Muscle layer of colon (tissue), 2 donors: ENCODE measurements at regions not wholly inside any gene's neighbourhood (a gene's known extent, or its start where the extent isn't known, plus 50 kb on each side); places are given as distances from the start of the nearest gene placed in this dataset.

Source experiments
- H3K27ac ChIP-seq: one replicate; pipeline ENCODE4 v1.7.0; 2013; ENCODE audit warnings: low read depth, mild to moderate bottlenecking, low read length, moderate library complexity
- H3K27me3 ChIP-seq, 2 donors: one replicate each; pipeline ENCODE4 v1.7.0; 2013; ENCODE audit warnings: low read length in 2 of 2, mild to moderate bottlenecking in 2 of 2; ENCODE audit not compliant: insufficient read depth in 2 of 2, control insufficient read depth in 1 of 2
- H3K36me3 ChIP-seq: one replicate; pipeline ENCODE4 v1.7.0; 2013; ENCODE audit warnings: mild to moderate bottlenecking, low read length; ENCODE audit not compliant: insufficient read depth
- H3K4me1 ChIP-seq: one replicate; pipeline ENCODE4 v1.7.0; 2013; ENCODE audit warnings: mild to moderate bottlenecking, low read length; ENCODE audit not compliant: insufficient read depth
- H3K4me3 ChIP-seq, 2 donors: one replicate each; pipeline ENCODE4 v1.7.0; 2013; ENCODE audit warnings: low read length in 2 of 2, low read depth in 1 of 2, mild to moderate bottlenecking in 1 of 2, moderate library complexity in 1 of 2
- H3K9ac ChIP-seq: one replicate; pipeline ENCODE4 v1.7.0; 2013; ENCODE audit warnings: low read length
- H3K9me3 ChIP-seq: one replicate; pipeline ENCODE4 v1.7.0; 2013; ENCODE audit warnings: mild to moderate bottlenecking, low read length
- donor health status: abdominal sarcoma.
- donor health status: Adenocarcinoma of cecum.

GRCh38 chr12:18151036-18151435 is 61.0 kb upstream of the RERGL start:
- no peak overlapping the region for H3K27ac ChIP-seq
- no peak overlapping the region for H3K4me3 ChIP-seq
- no peaks in the 10 kb centered on the region for H3K9me3 ChIP-seq
- no peak overlapping the region for H3K9ac ChIP-seq
- H3K27me3 ChIP-seq = no peaks in the 10 kb centered on the region
- H3K36me3 ChIP-seq = no peaks in the 10 kb centered on the region
- H3K4me1 ChIP-seq = no peaks in the 10 kb centered on the region

GRCh38 chr12:18148961-18149360 is 59.0 kb upstream of the RERGL start:
- no peaks in the 10 kb centered on the region for H3K36me3 ChIP-seq
- H3K4me3 ChIP-seq = no peak overlapping the region
- H3K4me1 ChIP-seq = no peaks in the 10 kb centered on the region
- no peaks in the 10 kb centered on the region for H3K9me3 ChIP-seq
- no peak overlapping the region for H3K9ac ChIP-seq
- H3K27ac ChIP-seq = no peak overlapping the region
- no peaks in the 10 kb centered on the region for H3K27me3 ChIP-seq

DNA sequence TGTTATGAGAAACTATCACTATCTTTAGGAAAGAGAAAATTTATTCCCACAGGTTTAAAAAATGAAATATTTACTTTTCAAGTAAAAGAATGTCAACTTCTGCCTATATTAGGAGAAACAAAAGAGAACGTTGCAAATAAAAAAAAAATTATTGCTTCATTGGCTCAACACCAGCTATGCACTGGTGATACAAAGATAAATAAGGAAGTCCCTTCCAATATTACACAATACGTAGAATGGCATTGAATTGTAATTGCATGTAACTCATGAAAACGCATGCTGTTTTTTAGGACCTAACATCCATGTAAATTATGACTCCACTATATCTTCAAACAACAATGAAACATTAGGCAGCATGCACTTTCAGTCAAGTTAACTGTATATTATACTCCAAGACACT is 56.4 kb upstream of the RERGL start:
- Histone ChIP-seq H3K4me3 (no peak overlapping the region), H3K36me3 (no peaks in the 10 kb centered on the region), H3K27ac (no peak overlapping the region), H3K9me3 (no peaks in the 10 kb centered on the region), H3K9ac (no peak overlapping the region), H3K27me3 (no peaks in the 10 kb centered on the region), H3K4me1 (no peaks in the 10 kb centered on the region)

DNA sequence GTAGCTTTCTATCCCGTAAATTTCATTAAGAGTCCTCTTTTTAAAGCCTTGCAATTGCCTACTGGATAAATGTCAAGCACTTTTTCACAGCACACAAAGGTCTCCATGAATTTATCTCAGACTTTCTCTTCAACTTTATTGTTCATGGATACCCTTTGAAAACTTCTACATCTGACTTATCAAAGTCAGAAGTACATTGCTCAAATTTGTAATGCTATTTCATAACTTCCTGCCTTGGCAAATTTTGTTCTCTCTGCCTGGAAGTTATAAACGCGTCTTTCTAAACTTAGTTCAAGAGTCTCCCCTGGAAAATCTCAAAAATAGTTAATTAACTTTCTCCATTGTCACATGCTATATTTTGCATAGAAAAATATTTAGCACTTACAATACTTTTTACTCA is 55.9 kb upstream of the RERGL start:
- Histone ChIP-seq H3K36me3 (no peaks in the 10 kb centered on the region), H3K4me3 (no peak overlapping the region), H3K27me3 (no peaks in the 10 kb centered on the region), H3K9me3 (no peaks in the 10 kb centered on the region), H3K4me1 (no peaks in the 10 kb centered on the region), H3K27ac (no peak overlapping the region), H3K9ac (no peak overlapping the region)

DNA sequence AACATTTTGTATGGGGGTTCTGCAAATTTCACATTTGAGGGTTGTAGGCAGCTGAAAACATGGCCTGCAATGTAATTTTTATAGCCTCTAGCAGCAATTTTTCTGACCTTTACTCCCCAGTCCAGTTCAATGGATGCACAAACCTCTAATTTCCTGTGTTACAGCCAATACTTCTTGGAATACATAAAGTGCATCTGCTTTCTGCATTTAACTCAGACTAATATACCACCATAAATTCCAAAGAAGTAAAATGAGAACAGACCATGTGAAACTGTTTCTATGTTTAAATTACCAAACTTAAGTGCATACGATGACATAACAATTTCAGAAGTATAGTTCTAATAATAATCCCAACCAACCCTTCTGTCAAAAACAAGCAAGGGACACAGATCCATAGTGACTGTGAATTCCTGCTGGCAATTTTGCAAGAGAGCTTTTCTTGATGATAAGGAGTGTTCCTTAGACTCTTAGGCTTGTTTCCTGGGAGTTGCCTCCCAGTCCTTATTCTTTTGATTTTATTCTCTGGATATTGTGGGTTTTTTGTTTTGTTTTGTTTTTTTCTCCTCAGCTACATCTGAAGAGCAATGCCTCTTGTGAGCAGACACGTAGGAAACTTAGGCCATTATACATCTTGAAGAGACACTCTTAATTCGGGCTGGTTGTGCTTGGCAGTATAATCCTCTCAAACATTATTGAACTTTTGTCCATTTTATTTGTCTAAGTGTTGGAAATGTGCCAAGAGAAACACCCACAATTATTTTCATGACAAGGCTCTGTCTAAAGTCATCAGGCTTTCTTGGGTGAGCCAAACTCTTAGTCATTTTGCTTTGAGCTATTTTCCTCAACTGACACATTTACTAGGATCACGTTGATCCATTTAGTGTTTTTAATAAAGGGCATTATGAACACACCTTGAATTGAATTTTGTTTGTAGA is 51.3 kb upstream of the RERGL start:
- Histone ChIP-seq H3K27me3 (no peaks in the 10 kb centered on the region), H3K4me3 (no peak overlapping the region), H3K4me1 (no peaks in the 10 kb centered on the region), H3K9ac (no peak overlapping the region), H3K27ac (no peak overlapping the region), H3K9me3 (no peaks in the 10 kb centered on the region), H3K36me3 (no peaks in the 10 kb centered on the region)

GRCh38 chr12:18139989-18140596 is 50.1 kb upstream of the RERGL start:
- Histone ChIP-seq H3K27ac (no peak overlapping the region), H3K27me3 (no peaks in the 10 kb centered on the region), H3K36me3 (no peaks in the 10 kb centered on the region), H3K4me1 (no peaks in the 10 kb centered on the region), H3K9ac (no peak overlapping the region), H3K9me3 (no peaks in the 10 kb centered on the region), H3K4me3 (no peak overlapping the region)
